NCI-H82 treated with DMSO at 0.1 percent for 48 hours (cell line): ENCODE measurements at regions not wholly inside any gene's neighbourhood (a gene's known extent, or its start where the extent isn't known, plus 50 kb on each side); places are given as distances from the start of the nearest gene placed in this dataset.
"Not testable (repeated sequence)": the region's sequence is repeated elsewhere in the genome, so short reads cannot be mapped to it uniquely, and the experiment has no call there.

Experiments used
- DNase-seq: peaks from one replicate; lab custom pipeline; 2025; ENCODE audit not compliant: unreplicated experiment; lab: John Stamatoyannopoulos, UW

- DNase-seq: no peak
These were observed 751.5 kb downstream of the EPHA7 start for GRCh38 chr6:92667843-92668242.

- DNase-seq: no peak
These were observed 770.8 kb downstream of the EPHA7 start for GRCh38 chr6:92648364-92649086.

GRCh38 chr6:92647630-92648029, 771.7 kb downstream of the EPHA7 start:
- DNase-seq: no peak

GRCh38 chr6:92644104-92644791, 775.1 kb downstream of the EPHA7 start:
- DNase-seq: not testable (repeated sequence)

- DNase-seq: no peak
These were observed 783.7 kb downstream of the EPHA7 start for GRCh38 chr6:92635553-92636153.

- no peak for DNase-seq
These were observed 784.8 kb downstream of the EPHA7 start for GRCh38 chr6:92634561-92634960.

- no peak for DNase-seq
These were observed 795.9 kb downstream of the EPHA7 start for GRCh38 chr6:92623431-92623830.

GRCh38 chr6:92617721-92618120, 801.6 kb downstream of the EPHA7 start:
- no peak for DNase-seq

- DNase-seq: no peak
These were observed 810.6 kb downstream of the EPHA7 start for GRCh38 chr6:92608751-92609150.

- DNase-seq: no peak
These were observed 826.2 kb downstream of the EPHA7 start for GRCh38 chr6:92593201-92593600.

GRCh38 chr6:92589996-92590395, 829.4 kb downstream of the EPHA7 start:
- DNase-seq: no peak

GRCh38 chr6:92588148-92588547, 831.2 kb downstream of the EPHA7 start:
- no peak for DNase-seq

GRCh38 chr6:92587525-92587924, 831.8 kb downstream of the EPHA7 start:
- DNase-seq: no peak

- DNase-seq: no peak
These were observed 833.0 kb downstream of the EPHA7 start for GRCh38 chr6:92586236-92586977.

GRCh38 chr6:92582211-92582610, 837.1 kb downstream of the EPHA7 start:
- DNase-seq: no peak

- no peak for DNase-seq
These were observed 842.2 kb downstream of the EPHA7 start for GRCh38 chr6:92577077-92577719.

- DNase-seq: no peak
These were observed 850.8 kb downstream of the EPHA7 start for GRCh38 chr6:92568541-92568940.

- no peak for DNase-seq
These were observed 852.7 kb downstream of the EPHA7 start for GRCh38 chr6:92566632-92567031.

GRCh38 chr6:92564376-92564775, 855.0 kb downstream of the EPHA7 start:
- no peak for DNase-seq

- no peak for DNase-seq
These were observed 859.7 kb downstream of the EPHA7 start for GRCh38 chr6:92559611-92560010.

- no peak for DNase-seq
These were observed 860.4 kb downstream of the EPHA7 start for GRCh38 chr6:92559003-92559402.
